ENCODE measurements at regions not wholly inside any gene's neighbourhood (a gene's known extent, or its start where the extent isn't known, plus 50 kb on each side); places are given as distances from the start of the nearest gene placed in this dataset.

- no peak for DNase-seq (ENCODE audit: low spot score)
Measured at GRCh38 chr1:42034426-42034825, 115.7 kb upstream of the HIVEP3 start.

GRCh38 chr1:42033629-42034028 is 114.9 kb upstream of the HIVEP3 start:
- no peak for DNase-seq (ENCODE audit: low spot score)

DNA sequence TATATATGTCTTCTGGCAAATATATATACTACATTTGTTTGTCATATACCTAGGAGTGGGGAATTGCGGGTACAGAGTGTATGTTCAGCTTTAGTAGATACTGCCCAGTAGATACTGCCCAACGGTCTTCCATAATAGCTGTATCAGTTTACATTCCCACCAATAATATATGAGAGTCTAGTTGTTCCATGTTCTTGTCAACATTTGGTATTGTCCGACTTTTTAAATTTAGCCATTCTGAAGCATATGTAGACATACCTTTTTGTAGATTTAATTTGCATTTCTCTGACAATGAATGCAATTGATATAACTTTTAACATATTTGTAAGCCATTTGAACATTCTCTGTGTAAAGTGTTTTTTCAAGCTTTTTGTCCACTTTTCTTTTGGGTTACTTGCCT is 99.0 kb upstream of the HIVEP3 start:
- DNase-seq (ENCODE audit: low spot score), result no peak

GRCh38 chr1:42017259-42017658 is 98.5 kb upstream of the HIVEP3 start:
- no peak for DNase-seq (ENCODE audit: low spot score)

DNA sequence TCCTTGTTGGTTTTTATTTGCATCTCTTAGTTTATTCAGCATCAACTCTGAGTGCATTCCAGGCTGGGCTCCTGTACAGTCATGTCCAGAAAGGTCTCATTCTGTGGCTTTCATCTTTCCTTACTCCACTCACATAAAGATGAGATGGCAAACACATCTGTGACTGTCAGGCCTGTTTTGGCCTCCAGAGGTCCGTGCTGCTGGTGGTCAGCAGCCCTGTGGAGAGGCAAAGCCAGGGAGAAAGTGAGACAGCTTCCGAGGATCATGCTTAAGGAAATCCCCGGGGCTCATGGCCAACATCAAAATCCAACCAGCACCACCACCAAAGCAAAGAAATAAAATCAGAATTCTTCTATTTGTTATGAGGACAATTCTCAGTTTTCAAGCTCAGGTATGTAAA is 96.1 kb upstream of the HIVEP3 start:
- no peak for DNase-seq (ENCODE audit: low spot score)

DNA sequence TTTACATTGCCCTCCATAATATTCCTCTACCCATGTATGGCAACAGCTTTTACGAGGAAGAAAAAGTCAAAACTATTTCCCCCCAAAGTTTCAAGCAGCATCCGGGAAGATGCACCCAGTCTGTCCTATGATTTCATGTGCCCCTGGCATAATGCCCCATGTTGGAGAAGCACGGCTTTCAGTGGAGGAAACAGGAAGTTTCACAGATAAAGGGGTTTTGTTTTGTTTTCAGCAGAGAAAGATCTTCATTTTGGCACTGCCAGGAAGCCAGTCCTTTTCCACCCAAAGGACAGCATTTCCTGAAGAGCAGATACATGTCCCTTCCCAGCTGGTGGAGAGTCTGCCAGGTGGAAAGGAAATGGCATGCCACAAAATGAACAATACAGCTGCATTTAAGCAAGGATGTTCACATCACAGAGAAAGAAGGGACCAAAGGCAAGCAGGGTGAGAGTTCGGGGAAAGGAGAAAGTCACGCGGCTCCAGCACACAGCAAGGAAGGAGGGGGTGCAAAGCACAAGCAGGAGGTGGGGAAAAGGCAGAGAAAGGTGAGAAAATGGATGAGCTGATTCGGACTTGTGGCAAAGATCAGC is 95.3 kb upstream of the HIVEP3 start:
- DNase-seq (ENCODE audit: low spot score), result no peak

- DNase-seq (ENCODE audit: low spot score), result no peak
Measured at GRCh38 chr1:42012852-42013251, 94.1 kb upstream of the HIVEP3 start.

DNA sequence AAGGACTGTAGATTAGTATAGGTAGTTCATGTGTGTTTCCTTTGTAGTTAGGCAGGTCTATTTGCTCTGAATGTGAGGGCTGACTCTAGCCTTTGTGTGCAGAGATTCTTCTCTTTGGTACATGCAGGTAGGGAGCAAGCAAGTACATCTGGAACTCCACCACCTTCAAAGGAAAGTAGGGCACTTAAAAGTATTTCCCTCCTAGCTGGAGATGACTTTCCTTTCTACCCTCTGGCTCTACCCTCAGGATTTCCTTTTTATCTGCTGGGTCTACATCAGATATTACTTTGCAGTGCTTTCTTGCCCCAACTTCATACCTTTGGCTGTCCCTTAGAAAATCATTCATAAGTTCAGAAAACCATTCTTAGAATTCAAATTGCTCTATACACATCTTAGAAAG is 91.7 kb upstream of the HIVEP3 start:
- no peak for DNase-seq (ENCODE audit: low spot score)

DNA sequence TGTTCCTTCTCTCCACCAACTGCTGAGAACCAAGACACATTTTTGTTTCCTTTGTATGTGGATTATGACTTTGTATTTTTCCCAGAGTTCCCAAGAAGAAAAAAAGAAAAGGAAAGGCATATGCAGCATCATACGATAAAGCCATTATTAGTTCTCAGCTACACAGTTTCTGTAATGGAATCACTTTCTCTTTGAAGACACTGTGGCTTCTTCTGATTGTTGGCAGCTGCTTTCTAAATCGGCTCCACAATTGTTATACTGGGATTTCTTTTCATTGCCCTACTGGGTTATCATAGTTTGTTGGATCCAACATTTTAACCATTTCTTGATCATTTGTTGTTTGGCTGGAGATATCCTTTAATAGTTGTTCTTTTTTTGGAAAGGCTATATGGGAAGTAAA is 89.5 kb upstream of the HIVEP3 start:
- DNase-seq (ENCODE audit: low spot score), result no peak

DNA sequence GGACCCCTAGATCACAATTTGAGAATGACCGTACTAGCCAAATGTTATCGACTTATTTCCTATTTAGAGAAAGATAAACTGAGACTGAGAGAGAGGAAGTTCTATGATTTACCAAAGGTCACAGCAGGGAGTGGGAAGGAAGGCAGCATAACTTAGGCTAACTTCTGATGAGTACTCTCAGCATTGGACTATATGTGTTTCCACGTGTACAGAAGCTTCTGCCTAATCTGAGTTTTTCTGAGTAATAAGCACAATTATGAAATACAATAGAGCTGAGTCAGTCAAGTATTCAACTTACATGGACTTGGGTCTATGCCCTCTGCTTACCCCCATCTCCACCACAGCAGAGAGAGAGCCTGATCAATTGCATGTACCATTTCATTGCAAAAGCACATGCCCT is 88.1 kb upstream of the HIVEP3 start:
- no peak for DNase-seq (ENCODE audit: low spot score)

DNA sequence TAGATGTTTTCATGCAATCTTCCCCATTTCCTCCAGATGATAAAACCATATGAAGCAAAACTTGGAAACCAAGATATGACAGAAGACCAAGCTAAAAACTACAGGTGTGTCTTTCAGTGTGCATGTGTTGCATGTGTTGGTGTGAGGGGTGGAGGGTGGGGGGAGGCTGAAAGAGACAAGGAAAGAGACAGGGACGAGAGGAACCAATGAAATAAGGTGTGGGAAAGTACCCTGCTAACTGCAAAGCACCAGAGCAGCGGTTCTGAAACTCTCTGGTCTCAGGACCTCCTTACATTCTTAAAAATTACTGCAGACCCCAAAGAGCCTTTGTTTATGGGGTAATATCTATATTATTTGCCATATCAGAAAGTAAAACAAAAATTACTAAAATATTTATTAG is 87.4 kb upstream of the HIVEP3 start:
- DNase-seq (ENCODE audit: low spot score), result no peak

DNA sequence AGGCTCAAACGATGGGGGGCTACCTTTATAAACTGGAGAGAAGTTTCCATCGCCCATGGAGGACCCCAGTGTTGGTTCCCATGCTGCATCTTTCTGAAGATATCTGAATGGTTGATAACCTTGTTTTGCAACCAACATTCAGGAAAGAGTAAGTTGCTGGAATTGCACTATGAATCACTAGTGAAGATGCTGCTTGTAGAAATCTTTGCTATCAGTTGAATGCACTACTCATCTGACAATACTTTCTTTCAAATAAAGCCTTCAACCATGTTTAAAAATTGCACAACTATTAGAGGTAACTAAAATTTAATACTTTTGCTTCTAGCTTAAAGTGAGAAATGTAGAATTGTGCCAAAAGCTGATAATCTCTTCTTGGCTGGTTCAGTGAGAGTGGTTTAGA is 86.8 kb upstream of the HIVEP3 start:
- no peak for DNase-seq (ENCODE audit: low spot score)

- DNase-seq (ENCODE audit: low spot score), result no peak
Measured at GRCh38 chr1:42004860-42005259, 86.1 kb upstream of the HIVEP3 start.

DNA sequence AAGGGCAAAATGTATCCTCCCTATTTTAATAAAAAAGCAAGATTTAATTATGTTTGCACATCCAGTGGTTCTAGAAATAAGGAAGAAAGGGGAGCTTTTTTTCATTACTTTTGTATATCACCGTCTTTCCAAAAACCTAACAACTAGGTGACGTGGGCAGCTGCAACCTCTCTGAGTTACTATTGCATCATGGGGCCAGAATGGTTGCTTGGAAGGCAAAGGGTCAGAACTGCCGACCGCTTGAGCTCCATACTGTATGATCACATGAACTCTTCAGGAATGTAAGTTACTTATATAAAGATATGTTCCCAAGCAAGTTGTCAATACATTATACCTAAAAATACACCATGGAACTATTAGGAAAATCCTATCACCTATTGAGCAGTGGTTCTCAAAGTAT is 85.6 kb upstream of the HIVEP3 start:
- no peak for DNase-seq (ENCODE audit: low spot score)

GRCh38 chr1:42003433-42003832 is 84.7 kb upstream of the HIVEP3 start:
- no peak for DNase-seq (ENCODE audit: low spot score)

DNA sequence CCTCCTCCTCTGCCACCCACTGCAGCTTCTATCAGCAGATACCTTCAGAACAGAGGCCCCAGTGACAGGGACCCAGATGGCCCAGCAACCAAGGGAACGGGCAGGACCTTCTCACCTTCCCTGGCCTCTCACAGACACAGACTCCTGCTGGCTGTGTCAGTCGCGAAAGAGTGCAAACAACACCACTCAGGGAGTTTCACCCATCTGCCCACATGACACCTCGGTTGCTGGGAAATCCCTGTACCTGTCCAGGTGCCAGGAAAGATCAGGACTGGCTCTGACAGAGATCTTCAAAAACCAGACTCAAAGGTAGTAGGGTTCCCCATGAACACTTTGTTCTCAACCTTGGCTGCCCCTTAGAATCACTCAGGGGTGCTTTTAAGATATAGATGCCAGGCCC is 83.5 kb upstream of the HIVEP3 start:
- no peak for DNase-seq (ENCODE audit: low spot score)

GRCh38 chr1:42000766-42001165 is 82.0 kb upstream of the HIVEP3 start:
- DNase-seq (ENCODE audit: low spot score), result no peak

- no peak for DNase-seq (ENCODE audit: low spot score)
Measured at GRCh38 chr1:41999884-42000283, 81.2 kb upstream of the HIVEP3 start.

DNA sequence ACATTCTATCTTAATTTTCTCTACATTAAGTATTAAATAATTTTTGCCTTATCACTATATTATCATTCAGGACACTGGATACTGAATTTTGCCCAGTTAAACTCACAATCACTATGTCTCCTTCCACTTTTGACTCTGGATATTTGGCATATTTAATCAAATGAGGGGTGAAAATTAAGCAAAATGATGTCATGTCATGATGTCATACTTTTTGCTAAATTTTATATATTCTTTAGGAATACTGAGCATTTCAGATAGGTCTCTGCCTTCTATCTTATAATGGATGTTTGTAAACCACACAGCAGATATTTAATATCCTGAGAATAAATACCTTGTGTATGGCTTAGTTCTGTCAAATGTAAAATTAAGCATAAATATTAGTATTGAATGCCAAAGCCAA is 79.5 kb upstream of the HIVEP3 start:
- DNase-seq (ENCODE audit: low spot score), result no peak

GRCh38 chr1:41997153-41997552 is 78.4 kb upstream of the HIVEP3 start:
- DNase-seq (ENCODE audit: low spot score), result no peak

DNA sequence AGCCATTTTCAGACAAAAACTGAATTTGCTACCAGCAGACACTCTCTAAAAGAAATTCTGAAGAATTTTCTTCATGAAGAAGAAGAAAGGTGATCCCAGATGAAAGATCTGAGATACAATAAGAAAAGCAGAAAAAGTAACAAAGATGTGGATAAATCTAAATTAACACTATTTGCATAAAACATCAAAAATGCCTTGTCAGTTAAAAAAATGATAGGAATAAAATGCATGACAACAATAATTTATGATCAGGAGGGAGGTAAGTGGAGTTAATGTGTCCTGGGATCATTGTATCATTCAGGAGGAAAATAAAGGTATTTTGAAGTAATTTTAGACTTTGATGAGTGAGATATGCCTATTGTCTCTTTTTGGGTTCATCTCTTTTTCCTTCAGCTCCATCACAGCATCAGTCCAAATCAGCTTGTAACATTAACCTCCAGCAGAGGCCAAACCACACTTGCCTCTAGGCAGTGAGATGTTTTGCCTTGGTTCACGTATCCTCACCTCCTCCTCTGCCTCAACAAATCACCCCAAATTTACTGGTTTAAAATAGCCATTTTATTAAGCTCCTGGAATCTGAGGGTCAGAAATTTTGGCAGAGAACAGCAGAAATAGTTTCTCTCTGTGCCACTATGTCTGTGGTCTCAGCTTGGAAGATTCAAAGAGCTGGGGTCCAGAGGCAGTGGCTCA is 76.9 kb upstream of the HIVEP3 start:
- DNase-seq (ENCODE audit: low spot score), result no peak

DNA sequence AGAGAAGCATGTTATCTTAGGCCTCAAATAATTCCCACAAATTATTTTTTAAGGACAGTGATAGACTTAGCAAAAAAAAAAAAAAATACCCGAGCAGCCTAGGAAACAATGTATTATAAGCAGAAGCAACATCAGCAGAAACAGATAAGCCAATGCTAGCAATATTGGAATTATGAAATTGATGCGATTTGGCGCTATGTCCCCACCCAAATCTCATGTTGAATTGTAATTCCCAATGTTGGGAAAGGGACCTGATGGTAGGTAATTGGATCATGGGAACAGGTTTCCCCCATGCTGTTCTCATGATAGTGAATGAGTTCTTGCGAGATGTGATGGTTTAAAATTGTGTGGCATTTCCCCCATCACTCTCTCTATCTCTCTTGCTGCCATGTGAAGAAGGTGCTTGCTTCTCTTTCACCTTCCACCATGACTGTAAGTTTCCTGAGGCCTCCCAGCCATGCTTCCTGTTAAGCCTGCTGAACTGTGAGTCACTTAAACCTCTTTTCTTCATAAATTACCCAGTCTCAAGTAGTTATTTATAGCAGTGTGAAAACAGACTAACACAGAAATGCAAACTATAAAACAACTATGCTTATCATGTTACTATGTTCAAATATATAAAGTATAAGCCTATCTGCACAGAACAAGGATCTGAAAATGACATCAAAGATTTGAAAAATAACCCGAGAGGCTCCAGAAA is 75.6 kb upstream of the HIVEP3 start:
- no peak for DNase-seq (ENCODE audit: low spot score)

GRCh38 chr1:41983451-41983850 is 64.7 kb upstream of the HIVEP3 start:
- no peak for DNase-seq (ENCODE audit: low spot score)

DNA sequence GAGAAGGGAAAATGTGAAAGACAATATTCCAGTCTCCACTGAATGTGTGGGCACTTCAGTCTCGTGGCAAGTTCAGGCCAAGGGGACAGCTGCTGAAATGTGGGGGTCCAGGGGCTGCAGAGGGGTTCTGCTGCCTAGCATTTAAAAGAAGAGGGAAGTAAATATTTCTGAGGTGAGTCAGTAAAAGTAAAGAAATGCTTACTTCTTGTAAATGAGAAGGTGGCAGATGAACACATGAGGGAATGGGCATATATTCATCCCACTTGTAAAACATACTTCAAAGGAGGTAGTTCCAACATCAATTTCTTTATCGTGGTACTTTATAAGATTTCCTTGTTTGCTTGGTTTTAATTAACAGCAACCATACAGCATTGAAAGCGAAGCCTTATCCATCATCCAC is 63.1 kb upstream of the HIVEP3 start:
- DNase-seq (ENCODE audit: low spot score), result no peak
